Mononuclear cell (primary cell): ENCODE measurements at regions not wholly inside any gene's neighbourhood (a gene's known extent, or its start where the extent isn't known, plus 50 kb on each side); places are given as distances from the start of the nearest gene placed in this dataset.
A peak's percentile ranks its signal among the peaks of the same experiment; 100 is the strongest.
"Not testable (repeated sequence)": the region's sequence is repeated elsewhere in the genome, so short reads cannot be mapped to it uniquely, and the experiment has no call there.

Experiments
- H3K27me3 ChIP-seq: 2 replicates; pipeline ENCODE4 v1.6.0; 2011; ENCODE audit warnings: low read length, control low read depth; ENCODE audit not compliant: insufficient read depth
- H3K4me1 ChIP-seq: 2 replicates; pipeline ENCODE4 v1.5.1; 2011; ENCODE audit warnings: mild to moderate bottlenecking, low read length, control low read depth; ENCODE audit not compliant: insufficient read depth
- H3K4me3 ChIP-seq: 2 replicates; pipeline ENCODE4 v1.5.1; 2011; ENCODE audit warnings: mild to moderate bottlenecking, low read length, moderate library complexity
- H3K9me3 ChIP-seq: 2 replicates; pipeline ENCODE4 v1.5.1; 2011; ENCODE audit warnings: low read depth, mild to moderate bottlenecking, control low read depth, low read length

- H3K4me3 ChIP-seq, H3K4me1 ChIP-seq, H3K9me3 ChIP-seq: not testable (repeated sequence)
- H3K27me3 ChIP-seq: peaks cover 15% of the 10 kb centered on the region
These were observed 122.1 kb downstream of the SPAG6 start for GRCh38 chr10:22467393-22467792.

- peaks cover 29% of the 10 kb centered on the region for H3K27me3 ChIP-seq
- no peaks in the 10 kb centered on the region for H3K4me1 ChIP-seq
- H3K4me3 ChIP-seq: no peak overlapping the region
- no peaks in the 10 kb centered on the region for H3K9me3 ChIP-seq
These were observed 123.4 kb downstream of the SPAG6 start for GRCh38 chr10:22468570-22469320.

GRCh38 chr10:22473044-22473443 lies 127.7 kb downstream of the SPAG6 start:
- no peaks in the 10 kb centered on the region for H3K9me3 ChIP-seq
- peaks cover 20% of the 10 kb centered on the region for H3K4me1 ChIP-seq
- H3K4me3 ChIP-seq: no peak overlapping the region
- H3K27me3 ChIP-seq: peaks cover 72% of the 10 kb centered on the region

- Histone ChIP-seq H3K4me3 (no peak overlapping the region), H3K4me1 (peaks cover 20% of the 10 kb centered on the region), H3K27me3 (peaks cover 76% of the 10 kb centered on the region), H3K9me3 (no peaks in the 10 kb centered on the region)
These were observed 128.2 kb downstream of the SPAG6 start for GRCh38 chr10:22473459-22473858.

GRCh38 chr10:22475651-22476600 lies 130.6 kb downstream of the SPAG6 start:
- peaks cover 75% of the 10 kb centered on the region for H3K27me3 ChIP-seq
- H3K4me1 ChIP-seq: peaks cover 20% of the 10 kb centered on the region
- H3K9me3 ChIP-seq: no peaks in the 10 kb centered on the region
- H3K4me3 ChIP-seq: peak overlapping the region; percentile 4

GRCh38 chr10:22476601-22477321 lies 131.5 kb downstream of the SPAG6 start:
- Histone ChIP-seq H3K4me3 (no peak overlapping the region), H3K4me1 (peaks cover 20% of the 10 kb centered on the region), H3K9me3 (no peaks in the 10 kb centered on the region), H3K27me3 (peaks cover 70% of the 10 kb centered on the region)

GRCh38 chr10:22477334-22478287 lies 132.3 kb downstream of the SPAG6 start:
- Histone ChIP-seq H3K4me1 (peaks cover 20% of the 10 kb centered on the region), H3K9me3 (no peaks in the 10 kb centered on the region), H3K4me3 (no peak overlapping the region), H3K27me3 (peaks cover 61% of the 10 kb centered on the region)

GRCh38 chr10:22478555-22479334 lies 133.4 kb downstream of the SPAG6 start:
- Histone ChIP-seq H3K27me3 (peaks cover 50% of the 10 kb centered on the region), H3K9me3 (no peaks in the 10 kb centered on the region), H3K4me3 (no peak overlapping the region), H3K4me1 (peaks cover 20% of the 10 kb centered on the region)

GRCh38 chr10:22479419-22479818 lies 134.1 kb downstream of the SPAG6 start:
- Histone ChIP-seq H3K9me3 (no peaks in the 10 kb centered on the region), H3K27me3 (peaks cover 43% of the 10 kb centered on the region)

GRCh38 chr10:22481106-22481505 lies 135.8 kb downstream of the SPAG6 start:
- H3K4me3 ChIP-seq: no peak overlapping the region
- H3K4me1 ChIP-seq: peaks cover 12% of the 10 kb centered on the region
- peaks cover 26% of the 10 kb centered on the region for H3K27me3 ChIP-seq
- no peaks in the 10 kb centered on the region for H3K9me3 ChIP-seq

More at GRCh38 chr10:22479419-22479818, 134.1 kb downstream of the SPAG6 start:
- Histone ChIP-seq H3K4me1 (peaks cover 20% of the 10 kb centered on the region), H3K4me3 (no peak overlapping the region)

GRCh38 chr10:22481687-22482539 lies 136.6 kb downstream of the SPAG6 start:
- Histone ChIP-seq H3K4me1 (peaks cover 3% of the 10 kb centered on the region), H3K9me3 (no peaks in the 10 kb centered on the region), H3K27me3 (peaks cover 22% of the 10 kb centered on the region), H3K4me3 (no peak overlapping the region)

- peaks cover 10% of the 10 kb centered on the region for H3K27me3 ChIP-seq
- H3K4me3 ChIP-seq: no peak overlapping the region
- H3K9me3 ChIP-seq: no peaks in the 10 kb centered on the region
- no peaks in the 10 kb centered on the region for H3K4me1 ChIP-seq
These were observed 137.8 kb downstream of the SPAG6 start for GRCh38 chr10:22483132-22483531.
